ENCODE measurements at regions not wholly inside any gene's neighbourhood (a gene's known extent, or its start where the extent isn't known, plus 50 kb on each side); places are given as distances from the start of the nearest gene placed in this dataset.

DNA sequence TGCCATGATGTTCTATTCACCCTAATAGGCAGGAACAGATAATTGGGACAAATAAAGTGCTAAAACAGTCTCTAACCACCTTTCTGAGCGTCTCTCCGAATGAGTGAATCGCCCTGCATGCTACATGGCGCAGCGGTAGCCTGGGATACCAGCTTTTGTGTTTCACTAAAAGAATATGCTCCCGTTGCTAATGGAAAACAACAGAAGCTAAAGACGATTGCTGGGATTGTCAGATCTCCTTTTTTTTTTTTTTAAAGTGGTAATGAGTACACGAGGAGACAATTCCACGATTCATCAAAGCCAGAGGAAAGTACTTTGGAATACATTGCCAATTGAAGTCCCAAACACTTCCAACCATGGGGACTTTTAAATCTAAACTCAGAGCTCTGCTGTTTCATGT, 1815.3 kb upstream of the CELF4 start:
- H3K4me3 Mint-ChIP-seq, result no peak overlapping the region
- H3K27me3 ChIP-seq (ENCODE audit: insufficient read depth), result no peaks in the 10 kb centered on the region

More for the DNA sequence above, 1815.3 kb upstream of the CELF4 start:
- no peak overlapping the region for H3K4me3 ChIP-seq
- H3K36me3 ChIP-seq (ENCODE audit: insufficient read depth), result no peaks in the 10 kb centered on the region
- no peak for TF ChIP-seq EZH2 (IDR thresholded peaks at IDR 0.05; ENCODE audit: low read depth, unreplicated experiment)
- no peak for TF ChIP-seq ZNF331 (CRISPR knock-in tag; IDR thresholded peaks at IDR 0.05; ENCODE audit: low read depth)
- TF ChIP-seq, protein P1, sequence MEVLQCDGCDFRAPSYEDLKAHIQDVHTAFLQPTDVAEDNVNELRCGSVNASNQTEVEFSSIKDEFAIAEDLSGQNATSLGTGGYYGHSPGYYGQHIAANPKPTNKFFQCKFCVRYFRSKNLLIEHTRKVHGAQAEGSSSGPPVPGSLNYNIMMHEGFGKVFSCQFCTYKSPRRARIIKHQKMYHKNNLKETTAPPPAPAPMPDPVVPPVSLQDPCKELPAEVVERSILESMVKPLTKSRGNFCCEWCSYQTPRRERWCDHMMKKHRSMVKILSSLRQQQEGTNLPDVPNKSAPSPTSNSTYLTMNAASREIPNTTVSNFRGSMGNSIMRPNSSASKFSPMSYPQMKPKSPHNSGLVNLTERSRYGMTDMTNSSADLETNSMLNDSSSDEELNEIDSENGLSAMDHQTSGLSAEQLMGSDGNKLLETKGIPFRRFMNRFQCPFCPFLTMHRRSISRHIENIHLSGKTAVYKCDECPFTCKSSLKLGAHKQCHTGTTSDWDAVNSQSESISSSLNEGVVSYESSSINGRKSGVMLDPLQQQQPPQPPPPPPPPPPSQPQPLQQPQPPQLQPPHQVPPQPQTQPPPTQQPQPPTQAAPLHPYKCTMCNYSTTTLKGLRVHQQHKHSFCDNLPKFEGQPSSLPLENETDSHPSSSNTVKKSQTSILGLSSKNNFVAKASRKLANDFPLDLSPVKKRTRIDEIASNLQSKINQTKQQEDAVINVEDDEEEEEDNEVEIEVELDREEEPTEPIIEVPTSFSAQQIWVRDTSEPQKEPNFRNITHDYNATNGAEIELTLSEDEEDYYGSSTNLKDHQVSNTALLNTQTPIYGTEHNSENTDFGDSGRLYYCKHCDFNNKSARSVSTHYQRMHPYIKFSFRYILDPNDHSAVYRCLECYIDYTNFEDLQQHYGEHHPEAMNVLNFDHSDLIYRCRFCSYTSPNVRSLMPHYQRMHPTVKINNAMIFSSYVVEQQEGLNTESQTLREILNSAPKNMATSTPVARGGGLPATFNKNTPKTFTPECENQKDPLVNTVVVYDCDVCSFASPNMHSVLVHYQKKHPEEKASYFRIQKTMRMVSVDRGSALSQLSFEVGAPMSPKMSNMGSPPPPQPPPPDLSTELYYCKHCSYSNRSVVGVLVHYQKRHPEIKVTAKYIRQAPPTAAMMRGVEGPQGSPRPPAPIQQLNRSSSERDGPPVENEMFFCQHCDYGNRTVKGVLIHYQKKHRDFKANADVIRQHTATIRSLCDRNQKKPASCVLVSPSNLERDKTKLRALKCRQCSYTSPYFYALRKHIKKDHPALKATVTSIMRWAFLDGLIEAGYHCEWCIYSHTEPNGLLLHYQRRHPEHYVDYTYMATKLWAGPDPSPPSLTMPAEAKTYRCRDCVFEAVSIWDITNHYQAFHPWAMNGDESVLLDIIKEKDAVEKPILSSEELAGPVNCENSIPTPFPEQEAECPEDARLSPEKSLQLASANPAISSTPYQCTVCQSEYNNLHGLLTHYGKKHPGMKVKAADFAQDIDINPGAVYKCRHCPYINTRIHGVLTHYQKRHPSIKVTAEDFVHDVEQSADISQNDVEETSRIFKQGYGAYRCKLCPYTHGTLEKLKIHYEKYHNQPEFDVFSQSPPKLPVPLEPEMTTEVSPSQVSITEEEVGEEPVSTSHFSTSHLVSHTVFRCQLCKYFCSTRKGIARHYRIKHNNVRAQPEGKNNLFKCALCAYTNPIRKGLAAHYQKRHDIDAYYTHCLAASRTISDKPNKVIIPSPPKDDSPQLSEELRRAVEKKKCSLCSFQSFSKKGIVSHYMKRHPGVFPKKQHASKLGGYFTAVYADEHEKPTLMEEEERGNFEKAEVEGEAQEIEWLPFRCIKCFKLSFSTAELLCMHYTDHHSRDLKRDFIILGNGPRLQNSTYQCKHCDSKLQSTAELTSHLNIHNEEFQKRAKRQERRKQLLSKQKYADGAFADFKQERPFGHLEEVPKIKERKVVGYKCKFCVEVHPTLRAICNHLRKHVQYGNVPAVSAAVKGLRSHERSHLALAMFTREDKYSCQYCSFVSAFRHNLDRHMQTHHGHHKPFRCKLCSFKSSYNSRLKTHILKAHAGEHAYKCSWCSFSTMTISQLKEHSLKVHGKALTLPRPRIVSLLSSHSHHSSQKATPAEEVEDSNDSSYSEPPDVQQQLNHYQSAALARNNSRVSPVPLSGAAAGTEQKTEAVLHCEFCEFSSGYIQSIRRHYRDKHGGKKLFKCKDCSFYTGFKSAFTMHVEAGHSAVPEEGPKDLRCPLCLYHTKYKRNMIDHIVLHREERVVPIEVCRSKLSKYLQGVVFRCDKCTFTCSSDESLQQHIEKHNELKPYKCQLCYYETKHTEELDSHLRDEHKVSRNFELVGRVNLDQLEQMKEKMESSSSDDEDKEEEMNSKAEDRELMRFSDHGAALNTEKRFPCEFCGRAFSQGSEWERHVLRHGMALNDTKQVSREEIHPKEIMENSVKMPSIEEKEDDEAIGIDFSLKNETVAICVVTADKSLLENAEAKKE (CRISPR knock-in tag; IDR thresholded peaks at IDR 0.05), result no peak
- TF ChIP-seq, protein P2, sequence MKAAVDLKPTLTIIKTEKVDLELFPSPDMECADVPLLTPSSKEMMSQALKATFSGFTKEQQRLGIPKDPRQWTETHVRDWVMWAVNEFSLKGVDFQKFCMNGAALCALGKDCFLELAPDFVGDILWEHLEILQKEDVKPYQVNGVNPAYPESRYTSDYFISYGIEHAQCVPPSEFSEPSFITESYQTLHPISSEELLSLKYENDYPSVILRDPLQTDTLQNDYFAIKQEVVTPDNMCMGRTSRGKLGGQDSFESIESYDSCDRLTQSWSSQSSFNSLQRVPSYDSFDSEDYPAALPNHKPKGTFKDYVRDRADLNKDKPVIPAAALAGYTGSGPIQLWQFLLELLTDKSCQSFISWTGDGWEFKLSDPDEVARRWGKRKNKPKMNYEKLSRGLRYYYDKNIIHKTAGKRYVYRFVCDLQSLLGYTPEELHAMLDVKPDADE (IDR thresholded peaks at IDR 0.05), result no peak
- no peak for TF ChIP-seq NANOG (IDR thresholded peaks at IDR 0.05; ENCODE audit: borderline replicate concordance)
- DNase-seq (ENCODE audit: low spot score) (peak; percentile 57), ATAC-seq (peak; percentile 74)
- H3K9me2 ChIP-seq (ENCODE audit: insufficient read depth), result no peaks in the 10 kb centered on the region
- H4K20me1 ChIP-seq (replicated peaks; ENCODE audit: insufficient read depth), result no peaks in the 10 kb centered on the region
- peaks cover 8% of the 10 kb centered on the region for H3K4me1 Mint-ChIP-seq
- H3K27me3 Mint-ChIP-seq (ENCODE audit: insufficient read depth, low read depth, poor library complexity), result no peaks in the 10 kb centered on the region
- H3K9me3 Mint-ChIP-seq, result no peaks in the 10 kb centered on the region
- H3F3A ChIP-seq (replicated peaks; ENCODE audit: low read depth), result no peaks in the 10 kb centered on the region
- H3K4me2 ChIP-seq, result no peak overlapping the region
- H2AFZ ChIP-seq, result no peak overlapping the region
- H3K27ac Mint-ChIP-seq, result no peak overlapping the region
- H3K4me1 ChIP-seq (ENCODE audit: insufficient read depth), result peaks cover 20% of the 10 kb centered on the region; the same call in 1 of the 2 replicates
- H3K27ac ChIP-seq (ENCODE audit: low read depth), result no peak overlapping the region
- H3K36me3 Mint-ChIP-seq (ENCODE audit: low read depth), result no peaks in the 10 kb centered on the region
- no peaks in the 10 kb centered on the region for H3K79me2 ChIP-seq (replicated peaks; ENCODE audit: insufficient read depth)

Measured in GM23338 (cell line).